ENCODE measurements at regions not wholly inside any gene's neighbourhood (a gene's known extent, or its start where the extent isn't known, plus 50 kb on each side); places are given as distances from the start of the nearest gene placed in this dataset.
"Not testable (repeated sequence)": the region's sequence is repeated elsewhere in the genome, so short reads cannot be mapped to it uniquely, and the experiment has no call there.

DNA sequence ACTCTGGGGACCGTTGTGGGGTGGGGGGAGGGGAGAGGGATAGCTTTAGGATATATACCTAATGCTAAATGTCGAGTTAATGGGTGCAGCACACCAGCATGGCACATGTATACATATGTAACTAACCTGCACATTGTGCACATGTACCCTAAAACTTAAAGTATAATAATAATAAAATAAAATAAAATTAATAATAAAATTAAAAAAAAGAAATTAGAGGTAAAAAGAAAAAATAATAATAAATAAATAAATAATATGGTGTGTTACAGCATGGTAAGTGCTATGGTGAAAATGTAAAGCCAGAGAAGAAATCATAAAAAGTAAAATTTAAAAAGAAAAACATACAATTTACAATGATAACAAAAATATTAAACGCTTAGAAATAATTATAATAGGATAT is 552.8 kb upstream of the PBX1 start:
- not testable (repeated sequence) for H3K27me3 Mint-ChIP-seq; ATAC-seq (ENCODE audit: low read depth); DNase-seq (ENCODE audit: low spot score in 2 of 2); H3K27ac Mint-ChIP-seq; H3K36me3 Mint-ChIP-seq; H3K4me3 Mint-ChIP-seq; H3K4me1 Mint-ChIP-seq
- H3K9me3 Mint-ChIP-seq, result peaks cover 18% of the 10 kb centered on the region

GRCh38 chr1:164006621-164007020 is 552.4 kb upstream of the PBX1 start:
- Mint-ChIP-seq H3K4me3 (no peak overlapping the region), H3K36me3 (no peaks in the 10 kb centered on the region), H3K27ac (no peak overlapping the region), H3K27me3 (no peaks in the 10 kb centered on the region), H3K9me3 (peaks cover 18% of the 10 kb centered on the region), H3K4me1 (no peaks in the 10 kb centered on the region)
- DNase-seq (ENCODE audit: low spot score in 2 of 2) (no peak), ATAC-seq (ENCODE audit: low read depth) (no peak)

DNA sequence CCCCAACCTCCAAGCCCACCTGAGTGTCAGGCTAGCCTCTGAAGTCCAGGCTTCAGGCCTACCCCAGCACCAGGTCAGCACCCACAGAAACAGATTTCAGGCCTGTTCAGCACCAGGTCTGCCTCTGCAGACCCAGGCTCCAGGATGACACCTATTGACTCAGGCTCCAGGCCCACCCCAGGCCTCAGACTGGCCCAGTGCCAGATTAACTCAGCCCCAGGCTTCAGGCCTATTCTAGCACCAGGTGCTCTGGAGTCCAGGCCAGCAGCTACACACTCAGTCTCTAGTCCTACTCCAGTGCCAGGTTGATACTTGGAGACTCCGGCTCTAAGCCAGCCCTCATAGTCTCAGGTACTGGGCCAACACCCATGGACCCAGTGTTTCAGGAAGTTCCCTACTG is 541.7 kb upstream of the PBX1 start:
- ATAC-seq (ENCODE audit: low read depth) (no peak), DNase-seq (ENCODE audit: low spot score in 2 of 2) (no peak)
- H3K36me3 Mint-ChIP-seq, result peaks cover 1% of the 10 kb centered on the region
- no peak overlapping the region for H3K4me3 Mint-ChIP-seq
- no peaks in the 10 kb centered on the region for H3K27me3 Mint-ChIP-seq
- H3K9me3 Mint-ChIP-seq, result peaks cover 14% of the 10 kb centered on the region
- no peak overlapping the region for H3K27ac Mint-ChIP-seq
- H3K4me1 Mint-ChIP-seq, result no peaks in the 10 kb centered on the region

DNA sequence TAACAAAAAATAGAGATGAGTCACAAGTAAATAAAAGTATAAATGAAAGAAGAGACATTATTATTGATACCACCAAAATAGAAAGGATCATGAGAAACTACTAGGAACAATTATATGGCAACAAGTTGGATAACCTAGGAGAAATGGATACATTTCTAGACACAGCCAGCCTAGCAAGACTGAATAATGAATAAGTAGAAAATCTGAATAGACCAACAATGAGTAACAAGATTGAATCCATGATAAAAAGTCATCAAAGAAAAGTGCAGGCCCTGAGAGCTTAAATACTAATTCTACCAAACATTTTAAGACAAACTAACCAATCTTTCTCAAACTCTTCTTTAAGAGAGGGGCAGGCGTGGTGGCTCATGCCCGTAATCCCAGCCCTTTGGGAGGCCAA is 538.6 kb upstream of the PBX1 start:
- Mint-ChIP-seq H3K27me3 (no peaks in the 10 kb centered on the region), H3K4me3 (no peak overlapping the region), H3K27ac (no peak overlapping the region), H3K36me3 (peaks cover 1% of the 10 kb centered on the region), H3K9me3 (peaks cover 13% of the 10 kb centered on the region), H3K4me1 (no peaks in the 10 kb centered on the region)
- DNase-seq (ENCODE audit: low spot score in 2 of 2) (no peak), ATAC-seq (ENCODE audit: low read depth) (no peak)

DNA sequence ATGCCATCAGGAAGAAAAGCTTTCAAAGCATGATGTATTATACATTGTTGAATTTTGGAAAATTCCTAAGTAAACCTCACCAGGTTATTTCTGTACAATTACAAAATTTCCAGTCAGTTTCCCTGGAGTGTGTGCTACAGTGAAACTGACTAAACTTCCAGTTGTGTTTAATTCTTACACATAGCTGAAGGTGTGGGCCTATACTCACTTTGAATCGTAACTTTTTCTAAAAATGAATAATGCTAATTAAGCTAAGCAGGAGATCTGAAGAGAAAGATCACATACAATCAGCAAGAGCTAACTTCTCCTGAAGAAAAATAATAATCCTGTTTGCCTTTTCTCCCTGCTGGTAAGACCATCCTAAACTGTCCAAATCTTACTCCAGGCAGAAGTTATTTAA is 537.2 kb upstream of the PBX1 start:
- Mint-ChIP-seq H3K4me1 (no peaks in the 10 kb centered on the region), H3K9me3 (peaks cover 10% of the 10 kb centered on the region), H3K4me3 (no peak overlapping the region), H3K27me3 (no peaks in the 10 kb centered on the region), H3K36me3 (peaks cover 1% of the 10 kb centered on the region), H3K27ac (no peak overlapping the region)
- ATAC-seq (ENCODE audit: low read depth) (no peak), DNase-seq (ENCODE audit: low spot score in 2 of 2) (no peak)

GRCh38 chr1:164033782-164034181 is 525.2 kb upstream of the PBX1 start:
- no peak overlapping the region for H3K27ac Mint-ChIP-seq
- ATAC-seq (ENCODE audit: low read depth), result no peak
- no peaks in the 10 kb centered on the region for H3K4me1 Mint-ChIP-seq
- no peak overlapping the region for H3K4me3 Mint-ChIP-seq
- H3K27me3 Mint-ChIP-seq, result no peaks in the 10 kb centered on the region
- no peak for DNase-seq (ENCODE audit: low spot score in 2 of 2)
- H3K36me3 Mint-ChIP-seq, result no peaks in the 10 kb centered on the region
- peaks cover 9% of the 10 kb centered on the region for H3K9me3 Mint-ChIP-seq

DNA sequence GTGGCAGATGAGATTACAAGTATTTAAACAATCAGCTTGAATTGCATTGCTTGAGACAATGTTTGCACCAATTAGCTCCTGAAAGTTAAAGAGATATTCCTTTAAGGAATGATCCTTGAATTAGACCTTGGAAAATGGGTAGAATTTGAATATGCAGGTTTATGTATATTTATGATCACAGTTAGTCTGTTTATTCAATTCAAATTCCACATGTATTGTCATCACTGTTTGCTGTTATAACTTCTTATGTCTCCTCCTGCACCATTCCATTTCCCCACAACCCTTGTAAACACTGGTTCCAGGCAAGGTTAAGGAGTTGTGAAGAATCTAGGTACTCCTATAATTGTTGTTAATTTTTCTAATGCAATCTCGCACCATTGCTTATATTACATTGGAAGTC is 518.2 kb upstream of the PBX1 start:
- H3K36me3 Mint-ChIP-seq, result no peaks in the 10 kb centered on the region
- H3K27me3 Mint-ChIP-seq, result no peaks in the 10 kb centered on the region
- no peak overlapping the region for H3K4me3 Mint-ChIP-seq
- DNase-seq (ENCODE audit: low spot score in 2 of 2), result no peak
- no peak for ATAC-seq (ENCODE audit: low read depth)
- no peaks in the 10 kb centered on the region for H3K4me1 Mint-ChIP-seq
- no peak overlapping the region for H3K27ac Mint-ChIP-seq
- H3K9me3 Mint-ChIP-seq, result peaks cover 1% of the 10 kb centered on the region

DNA sequence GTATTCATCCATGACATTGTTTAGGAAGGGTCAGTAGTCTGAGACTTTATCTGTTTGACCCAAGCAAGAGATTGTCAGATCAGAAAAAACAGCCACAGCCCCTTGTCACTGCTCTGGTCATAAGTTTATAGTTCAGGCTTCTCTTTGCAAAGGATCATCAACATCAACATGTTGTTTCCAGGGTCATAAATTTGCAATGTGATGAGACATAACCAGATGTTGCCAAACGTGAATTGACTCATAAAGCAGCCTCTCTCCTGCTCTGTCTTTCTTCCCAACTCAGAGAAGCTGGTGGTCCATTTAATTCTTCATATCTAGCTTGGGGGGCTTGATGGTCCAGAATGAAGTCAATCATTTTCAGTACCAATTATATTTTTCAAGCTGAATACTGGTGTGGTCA is 507.2 kb upstream of the PBX1 start:
- Mint-ChIP-seq H3K4me3 (no peak overlapping the region), H3K27me3 (no peaks in the 10 kb centered on the region), H3K9me3 (peaks cover 7% of the 10 kb centered on the region), H3K4me1 (no peaks in the 10 kb centered on the region), H3K27ac (no peak overlapping the region), H3K36me3 (no peaks in the 10 kb centered on the region)
- ATAC-seq (ENCODE audit: low read depth) (no peak), DNase-seq (ENCODE audit: low spot score in 2 of 2) (no peak)

GRCh38 chr1:164054331-164054730 is 504.7 kb upstream of the PBX1 start:
- Mint-ChIP-seq H3K4me3 (no peak overlapping the region), H3K27me3 (no peaks in the 10 kb centered on the region), H3K4me1 (no peaks in the 10 kb centered on the region), H3K36me3 (no peaks in the 10 kb centered on the region), H3K9me3 (peaks cover 9% of the 10 kb centered on the region), H3K27ac (no peak overlapping the region)
- DNase-seq (ENCODE audit: low spot score in 2 of 2) (no peak), ATAC-seq (ENCODE audit: low read depth) (no peak)

DNA sequence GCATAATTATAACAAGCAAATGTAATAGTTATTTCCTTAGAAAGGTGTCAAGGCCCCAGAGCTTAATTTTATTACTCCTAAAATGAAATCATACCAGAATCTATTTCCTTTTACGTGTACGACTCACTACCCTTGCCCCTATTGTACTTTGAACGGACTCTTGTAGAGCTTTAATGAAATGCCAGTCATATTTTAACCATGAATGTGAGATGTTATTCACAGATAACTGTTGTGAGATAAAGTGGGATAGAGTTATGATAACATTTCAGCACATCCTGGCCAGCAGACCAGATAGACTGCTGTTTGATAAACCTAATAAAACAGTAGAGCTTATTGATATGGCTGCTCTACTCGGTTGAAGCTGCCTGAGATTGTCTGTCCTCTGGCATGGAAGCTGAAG is 500.8 kb upstream of the PBX1 start:
- H3K9me3 Mint-ChIP-seq, result peaks cover 8% of the 10 kb centered on the region
- H3K4me1 Mint-ChIP-seq, result no peaks in the 10 kb centered on the region
- ATAC-seq (ENCODE audit: low read depth) (no peak), DNase-seq (ENCODE audit: low spot score in 2 of 2) (no peak)
- H3K27ac Mint-ChIP-seq, result no peak overlapping the region
- H3K36me3 Mint-ChIP-seq, result no peaks in the 10 kb centered on the region
- H3K27me3 Mint-ChIP-seq, result no peaks in the 10 kb centered on the region
- no peak overlapping the region for H3K4me3 Mint-ChIP-seq

GRCh38 chr1:164061528-164061927 is 497.5 kb upstream of the PBX1 start:
- no peak for ATAC-seq (ENCODE audit: low read depth)
- no peak overlapping the region for H3K4me3 Mint-ChIP-seq
- no peaks in the 10 kb centered on the region for H3K27me3 Mint-ChIP-seq
- H3K27ac Mint-ChIP-seq, result no peak overlapping the region
- no peaks in the 10 kb centered on the region for H3K36me3 Mint-ChIP-seq
- no peaks in the 10 kb centered on the region for H3K4me1 Mint-ChIP-seq
- DNase-seq (ENCODE audit: low spot score in 2 of 2), result no peak
- H3K9me3 Mint-ChIP-seq, result peaks cover 6% of the 10 kb centered on the region

- no peak for ATAC-seq (ENCODE audit: low read depth)
- peaks cover 8% of the 10 kb centered on the region for H3K9me3 Mint-ChIP-seq
- H3K27ac Mint-ChIP-seq, result no peak overlapping the region
- no peak for DNase-seq (ENCODE audit: low spot score in 2 of 2)
- H3K36me3 Mint-ChIP-seq, result no peaks in the 10 kb centered on the region
- no peaks in the 10 kb centered on the region for H3K4me1 Mint-ChIP-seq
- H3K27me3 Mint-ChIP-seq, result no peaks in the 10 kb centered on the region
- no peak overlapping the region for H3K4me3 Mint-ChIP-seq
Measured at GRCh38 chr1:164064501-164064900, 494.5 kb upstream of the PBX1 start.

DNA sequence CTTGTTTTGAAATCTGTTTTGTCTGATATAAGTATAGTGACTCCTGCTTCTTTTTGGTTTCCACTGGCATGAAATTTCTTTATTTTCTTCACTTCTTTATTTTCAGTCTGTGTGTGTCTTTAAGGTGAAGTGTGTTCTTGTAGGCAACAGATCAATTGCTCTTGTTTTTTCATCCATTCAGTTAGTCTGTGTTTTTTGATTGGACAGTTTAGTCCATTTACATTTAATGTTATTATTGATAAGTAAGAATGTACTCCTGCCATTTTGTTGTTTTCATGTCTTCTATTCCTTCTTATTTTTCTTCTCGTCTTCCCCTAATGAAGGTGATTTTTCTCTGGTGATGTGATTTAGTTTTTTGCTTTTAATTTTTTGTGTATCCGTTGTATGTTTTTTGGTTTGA is 487.7 kb upstream of the PBX1 start:
- Mint-ChIP-seq H3K27me3 (no peaks in the 10 kb centered on the region), H3K9me3 (peaks cover 16% of the 10 kb centered on the region), H3K36me3 (no peaks in the 10 kb centered on the region), H3K4me3 (no peak overlapping the region), H3K4me1 (no peaks in the 10 kb centered on the region), H3K27ac (no peak overlapping the region)
- DNase-seq (ENCODE audit: low spot score in 2 of 2), result no peak
- no peak for ATAC-seq (ENCODE audit: low read depth)

GRCh38 chr1:164086832-164087231 is 472.2 kb upstream of the PBX1 start:
- Mint-ChIP-seq H3K9me3 (peaks cover 7% of the 10 kb centered on the region), H3K36me3 (no peaks in the 10 kb centered on the region), H3K4me1 (no peaks in the 10 kb centered on the region), H3K27me3 (no peaks in the 10 kb centered on the region), H3K4me3 (no peak overlapping the region), H3K27ac (no peak overlapping the region)
- no peak for ATAC-seq (ENCODE audit: low read depth)
- DNase-seq (ENCODE audit: low spot score in 2 of 2), result no peak

DNA sequence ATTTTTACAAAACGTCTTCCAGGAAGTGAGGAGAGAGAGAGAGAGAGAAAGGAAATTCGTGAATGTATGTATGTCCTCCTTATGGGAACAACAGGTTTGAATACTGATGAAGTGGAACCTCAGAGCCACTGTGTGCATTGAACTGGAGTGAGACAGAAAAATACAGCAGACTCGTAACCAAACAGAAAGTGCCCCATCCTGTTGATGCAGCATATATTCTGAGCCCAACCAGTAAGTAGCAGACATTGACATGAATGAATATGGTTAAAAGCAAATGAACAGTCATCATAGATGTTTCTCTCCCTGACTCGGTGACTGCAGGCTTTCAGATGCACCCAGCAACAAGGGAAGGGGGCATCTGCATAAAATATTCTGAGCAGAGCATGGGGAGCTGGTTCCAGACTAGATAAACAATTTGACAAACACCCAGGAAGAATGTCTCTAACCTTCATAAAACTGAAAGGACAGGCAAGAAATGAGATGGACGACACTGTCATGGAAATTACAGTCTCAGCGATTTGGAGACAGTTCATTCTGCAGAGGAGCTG is 471.0 kb upstream of the PBX1 start:
- Mint-ChIP-seq H3K27ac (no peak overlapping the region), H3K27me3 (no peaks in the 10 kb centered on the region), H3K4me1 (no peaks in the 10 kb centered on the region), H3K4me3 (no peak overlapping the region), H3K36me3 (no peaks in the 10 kb centered on the region), H3K9me3 (peaks cover 12% of the 10 kb centered on the region)
- DNase-seq (ENCODE audit: low spot score in 2 of 2), result no peak
- no peak for ATAC-seq (ENCODE audit: low read depth)
